HEK293 (cell line): ENCODE measurements at regions not wholly inside any gene's neighbourhood (a gene's known extent, or its start where the extent isn't known, plus 50 kb on each side); places are given as distances from the start of the nearest gene placed in this dataset.

ENCODE experiments used
- CTCF ChIA-PET: fragments of 350-600 bp; formaldehyde crosslinking; extraction: SDS; loops from one replicate; lab custom pipeline; 2021; ENCODE audit warnings: antibody characterized with exemption; lab: Yijun Ruan, JAX
- POLR2A ChIA-PET: fragments of 300-600 bp; formaldehyde crosslinking; extraction: SDS; loops from one replicate; lab custom pipeline; 2020; ENCODE audit warnings: antibody characterized with exemption, inconsistent platforms; lab: Yijun Ruan, JAX
- H3K27ac ChIP-seq: fragments of 200-500 bp; sonication (Bioruptor generic); 2 replicates; pipeline ENCODE4 v1.5.1; 2014; ENCODE audit warnings: low read depth, low read length, control low read depth, inconsistent platforms; ENCODE audit errors: extremely low read depth
- H3K36me3 ChIP-seq, 2 experiments: fragments of 200-500 bp in 1 of 2; sonication (Bioruptor generic) in 1 of 2; 1 replicate in 1 of 2; 2 replicates in 1 of 2; pipeline ENCODE4 v1.5.1; 2014 to 2017; ENCODE audit warnings: inconsistent platforms in 2 of 2, low read length in 2 of 2; ENCODE audit not compliant: control insufficient read depth in 2 of 2, insufficient read depth in 1 of 2
- H3K4me1 ChIP-seq: fragments of 200-500 bp; sonication (Bioruptor generic); 2 replicates; pipeline ENCODE4 v1.5.1; 2014; ENCODE audit warnings: mild to moderate bottlenecking, low read length, inconsistent platforms; ENCODE audit not compliant: control insufficient read depth, insufficient read depth
- H3K4me3 ChIP-seq: 2 replicates; pipeline ENCODE4 v1.5.1; 2011; ENCODE audit warnings: low read depth, mild to moderate bottlenecking, control low read depth, low read length, moderate library complexity
- H3K9me3 ChIP-seq: fragments of 200-500 bp; sonication (Bioruptor generic); 2 replicates; pipeline ENCODE4 v1.5.1; 2014; ENCODE audit warnings: low read depth, low read length, inconsistent platforms; ENCODE audit not compliant: control insufficient read depth, insufficient read depth
- SALL2 ChIP-seq: fragments of 450-650 bp; formaldehyde crosslinking; IDR thresholded peaks from 2 replicates; pipeline ENCODE4 v1.5.0; 2017; ENCODE audit warnings: missing biosample characterization, mild to moderate bottlenecking, missing genetic modification characterization, borderline replicate concordance
- SP3 ChIP-seq: fragments of 450-650 bp; formaldehyde crosslinking; IDR thresholded peaks from 2 replicates; pipeline ENCODE4 v1.5.1; 2016; ENCODE audit warnings: missing biosample characterization, missing genetic modification characterization
- ZBTB10 ChIP-seq: fragments of 450-650 bp; formaldehyde crosslinking; IDR thresholded peaks from 2 replicates; pipeline ENCODE4 v1.5.1; 2016; ENCODE audit warnings: missing biosample characterization, missing genetic modification characterization
- ZBTB21 ChIP-seq: fragments of 450-650 bp; formaldehyde crosslinking; IDR thresholded peaks from 2 replicates; pipeline ENCODE4 v1.5.1; 2017; ENCODE audit warnings: missing biosample characterization, missing genetic modification characterization
- ZNF10 ChIP-seq: fragments of 450-650 bp; formaldehyde crosslinking; IDR thresholded peaks from 2 replicates; pipeline ENCODE4 v1.5.1; 2017; ENCODE audit warnings: missing biosample characterization, missing genetic modification characterization
- ZNF132 ChIP-seq: fragments of 450-650 bp; formaldehyde crosslinking; IDR thresholded peaks from 2 replicates; pipeline ENCODE4 v1.5.1; 2017; ENCODE audit warnings: missing biosample characterization, missing genetic modification characterization, borderline replicate concordance
- ZNF2 ChIP-seq: fragments of 450-650 bp; formaldehyde crosslinking; IDR thresholded peaks from 2 replicates; pipeline ENCODE4 v1.5.1; 2016; ENCODE audit warnings: missing biosample characterization, missing genetic modification characterization
- ZNF214 ChIP-seq: fragments of 450-650 bp; formaldehyde crosslinking; IDR thresholded peaks from 2 replicates; pipeline ENCODE4 v1.5.1; 2017; ENCODE audit warnings: missing biosample characterization, mild to moderate bottlenecking, missing genetic modification characterization, borderline replicate concordance
- ZNF324 ChIP-seq: fragments of 450-650 bp; formaldehyde crosslinking; IDR thresholded peaks from 2 replicates; pipeline ENCODE4 v1.5.1; 2016; ENCODE audit warnings: missing biosample characterization, missing genetic modification characterization
- ZNF37A ChIP-seq: fragments of 450-650 bp; IDR thresholded peaks from 2 replicates; pipeline ENCODE4 v1.5.1; 2018; ENCODE audit warnings: missing biosample characterization, missing genetic modification characterization
- ZNF473 ChIP-seq: fragments of 450-650 bp; formaldehyde crosslinking; IDR thresholded peaks from 2 replicates; pipeline ENCODE4 v1.5.1; 2017; ENCODE audit warnings: missing biosample characterization, missing genetic modification characterization
- ZNF48 ChIP-seq: fragments of 450-650 bp; formaldehyde crosslinking; IDR thresholded peaks from 2 replicates; pipeline ENCODE4 v1.5.1; 2016; ENCODE audit warnings: missing biosample characterization, missing genetic modification characterization
- ZNF514 ChIP-seq: fragments of 450-650 bp; formaldehyde crosslinking; IDR thresholded peaks from 2 replicates; pipeline ENCODE4 v1.5.1; 2016; ENCODE audit warnings: missing biosample characterization, missing genetic modification characterization
- ZNF549 ChIP-seq: fragments of 450-650 bp; IDR thresholded peaks from 2 replicates; pipeline ENCODE4 v1.5.1; 2018; ENCODE audit warnings: missing biosample characterization, missing genetic modification characterization, mild to moderate bottlenecking, inconsistent platforms, moderate library complexity
- ZNF791 ChIP-seq: fragments of 450-650 bp; formaldehyde crosslinking; IDR thresholded peaks from 2 replicates; pipeline ENCODE4 v1.5.1; 2016; ENCODE audit warnings: missing biosample characterization, missing genetic modification characterization
- ZXDB ChIP-seq: fragments of 450-650 bp; formaldehyde crosslinking; IDR thresholded peaks from 2 replicates; pipeline ENCODE4 v1.5.1; 2016; ENCODE audit warnings: missing biosample characterization, missing genetic modification characterization
- TF ChIP-seq, protein P1 (sequence below): fragments of 450-650 bp; formaldehyde crosslinking; IDR thresholded peaks from 2 replicates; pipeline ENCODE4 v1.5.1; 2016; ENCODE audit warnings: missing biosample characterization, missing genetic modification characterization

DNA sequence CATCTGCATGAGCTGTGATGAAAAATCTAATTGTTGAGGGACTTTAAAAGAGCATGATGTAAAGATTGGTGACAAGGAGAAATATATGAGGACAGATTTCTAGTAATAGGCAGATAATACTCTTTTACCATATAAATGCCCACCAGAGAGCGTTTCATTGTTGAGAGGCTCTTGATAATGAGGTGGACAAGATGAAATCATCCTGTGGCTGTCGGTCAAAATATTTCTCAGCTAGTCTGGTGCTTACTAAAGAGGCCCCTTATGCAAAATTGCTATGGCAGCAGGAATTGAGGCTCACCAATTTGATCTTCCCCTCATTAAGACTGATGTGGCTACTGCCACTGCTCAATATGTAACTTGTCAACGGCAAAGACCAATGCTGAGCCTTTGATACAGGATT is 225.0 kb upstream of the RASGRP1 start:
- CTCF ChIA-PET = interaction anchor here (0.6 kb wide), 1 partner anchor 105 kb away, joined by 3 read pairs; no protein-coding TSS in a partner anchor
- no peaks in the 10 kb centered on the region for H3K4me1 ChIP-seq
- H3K4me3 ChIP-seq = no peak overlapping the region
- no peak overlapping the region for H3K27ac ChIP-seq
- POLR2A ChIA-PET = no interaction called here
- no peaks in the 10 kb centered on the region for H3K9me3 ChIP-seq
- H3K36me3 ChIP-seq = no peaks in the 10 kb centered on the region
- TF ChIP-seq SP3 (tag by site-specific recombination) = no peak
- TF ChIP-seq ZNF214 = no peak
- TF ChIP-seq ZNF549 (tag by site-specific recombination) = no peak
- no peak for TF ChIP-seq ZNF37A (tag by site-specific recombination)
- TF ChIP-seq SALL2 = no peak
- TF ChIP-seq ZNF324 = no peak
- TF ChIP-seq ZNF2 (tag by site-specific recombination) = no peak
- no peak for TF ChIP-seq ZNF48 (tag by site-specific recombination)

DNA sequence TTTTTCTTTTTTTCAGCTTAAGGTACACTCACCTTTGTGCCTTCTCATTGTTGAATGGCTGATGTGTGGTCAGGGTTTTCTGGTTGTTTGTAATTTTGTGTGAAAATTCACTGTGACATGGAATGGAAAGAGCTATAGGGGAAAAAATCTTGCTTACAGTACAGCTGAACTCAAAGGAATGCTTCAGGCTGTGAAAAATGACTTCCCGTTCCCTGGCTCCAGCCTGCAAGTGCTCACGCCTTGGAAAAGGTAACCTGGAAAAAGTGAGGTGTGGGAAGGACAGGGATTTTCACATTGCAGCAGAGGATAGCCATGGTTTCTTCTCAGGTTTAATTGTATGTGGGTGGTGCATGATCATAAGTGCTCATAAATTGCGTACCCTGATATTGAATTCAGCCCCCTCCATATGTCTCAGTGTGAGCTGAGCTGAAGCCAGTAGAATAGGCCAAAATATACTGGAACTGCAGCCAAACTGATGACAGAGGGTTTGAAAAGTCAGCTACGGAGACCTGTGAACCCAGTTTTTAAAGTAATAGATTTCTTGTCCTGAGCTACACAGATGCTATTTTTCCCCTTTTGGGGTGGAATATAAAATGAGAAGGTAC is 228.7 kb upstream of the RASGRP1 start:
- ChIA-PET CTCF (no interaction called here), POLR2A (no interaction called here)
- H3K4me1 ChIP-seq = no peaks in the 10 kb centered on the region
- no peak overlapping the region for H3K27ac ChIP-seq
- H3K4me3 ChIP-seq = no peak overlapping the region
- TF ChIP-seq ZBTB10 (no peak), ZBTB21 (tag by site-specific recombination) (no peak), ZNF132 (tag by site-specific recombination) (no peak), ZNF2 (tag by site-specific recombination) (no peak), ZNF791 (tag by site-specific recombination) (no peak), ZXDB (no peak), ZNF514 (tag by site-specific recombination) (no peak), ZNF473 (tag by site-specific recombination) (no peak)
- no peaks in the 10 kb centered on the region for H3K36me3 ChIP-seq
- H3K9me3 ChIP-seq = no peaks in the 10 kb centered on the region

GRCh38 chr15:38795471-38796245 is 231.0 kb upstream of the RASGRP1 start:
- H3K4me3 ChIP-seq = no peak overlapping the region
- POLR2A ChIA-PET = no interaction called here
- H3K9me3 ChIP-seq = no peaks in the 10 kb centered on the region
- no peak overlapping the region for H3K27ac ChIP-seq
- CTCF ChIA-PET = interaction anchor here (0.7 kb wide), 1 partner anchor 784 kb away, joined by 3 read pairs; no protein-coding TSS in a partner anchor
- H3K4me1 ChIP-seq = no peaks in the 10 kb centered on the region
- TF ChIP-seq, protein P1, sequence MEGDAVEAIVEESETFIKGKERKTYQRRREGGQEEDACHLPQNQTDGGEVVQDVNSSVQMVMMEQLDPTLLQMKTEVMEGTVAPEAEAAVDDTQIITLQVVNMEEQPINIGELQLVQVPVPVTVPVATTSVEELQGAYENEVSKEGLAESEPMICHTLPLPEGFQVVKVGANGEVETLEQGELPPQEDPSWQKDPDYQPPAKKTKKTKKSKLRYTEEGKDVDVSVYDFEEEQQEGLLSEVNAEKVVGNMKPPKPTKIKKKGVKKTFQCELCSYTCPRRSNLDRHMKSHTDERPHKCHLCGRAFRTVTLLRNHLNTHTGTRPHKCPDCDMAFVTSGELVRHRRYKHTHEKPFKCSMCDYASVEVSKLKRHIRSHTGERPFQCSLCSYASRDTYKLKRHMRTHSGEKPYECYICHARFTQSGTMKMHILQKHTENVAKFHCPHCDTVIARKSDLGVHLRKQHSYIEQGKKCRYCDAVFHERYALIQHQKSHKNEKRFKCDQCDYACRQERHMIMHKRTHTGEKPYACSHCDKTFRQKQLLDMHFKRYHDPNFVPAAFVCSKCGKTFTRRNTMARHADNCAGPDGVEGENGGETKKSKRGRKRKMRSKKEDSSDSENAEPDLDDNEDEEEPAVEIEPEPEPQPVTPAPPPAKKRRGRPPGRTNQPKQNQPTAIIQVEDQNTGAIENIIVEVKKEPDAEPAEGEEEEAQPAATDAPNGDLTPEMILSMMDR (tag by site-specific recombination) = no peak
- no peak for TF ChIP-seq ZNF10 (tag by site-specific recombination)
- TF ChIP-seq, all 188 proteins: peak for 0
- no peaks in the 10 kb centered on the region for H3K36me3 ChIP-seq
